ENCODE measurements at regions not wholly inside any gene's neighbourhood (a gene's known extent, or its start where the extent isn't known, plus 50 kb on each side); places are given as distances from the start of the nearest gene placed in this dataset.

DNA sequence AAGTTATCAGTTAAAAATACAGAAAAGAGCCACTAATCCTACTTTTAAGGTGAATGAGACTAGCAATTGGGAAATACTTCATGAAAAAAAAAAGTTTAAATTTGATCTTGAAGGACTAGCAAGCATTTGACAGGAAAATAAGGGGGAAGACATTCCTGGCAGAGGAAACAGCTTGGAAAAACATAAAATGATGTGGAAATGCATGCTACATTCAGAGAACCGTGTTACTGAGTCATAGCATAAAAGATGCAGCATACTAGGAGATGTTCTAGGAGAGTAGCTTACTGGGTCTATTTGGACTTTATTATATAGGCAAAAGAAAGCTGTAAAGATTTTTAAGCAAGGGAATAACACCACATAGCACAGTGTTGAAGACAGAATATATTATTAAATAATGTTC lies 108.6 kb upstream of the COL1A2 start:
- Histone ChIP-seq H3K4me2 (ENCODE audit: insufficient read depth, low read length) (no peak overlapping the region), H3K4me3 (no peak overlapping the region), H3K79me2 (ENCODE audit: control insufficient read depth, insufficient read depth, low read length) (no peaks in the 10 kb centered on the region), H2AFZ (ENCODE audit: low read depth, low read length) (no peak overlapping the region), H3K27me3 (ENCODE audit: control insufficient read depth in 2 of 2, insufficient read depth in 2 of 2, low read length in 2 of 2) (peaks cover 0 to 4% of the 10 kb centered on the region in 2 experiments; a peak in 1 of 5 replicates), H3K4me1 (replicated peaks in 1 of 2; ENCODE audit: control insufficient read depth in 2 of 2, insufficient read depth in 2 of 2, low read length in 2 of 2) (no peaks in the 10 kb centered on the region), H3K9me3 (replicated peaks; ENCODE audit: control insufficient read depth, insufficient read depth, low read depth, low read length) (no peaks in the 10 kb centered on the region), H3K36me3 (ENCODE audit: control insufficient read depth, insufficient read depth, low read length) (no peaks in the 10 kb centered on the region), H3K9me1 (ENCODE audit: control insufficient read depth, insufficient read depth, low read length) (no peaks in the 10 kb centered on the region), H3K27ac (ENCODE audit: extremely low read depth, low read depth, low read length) (no peak overlapping the region), H3K9ac (ENCODE audit: insufficient read depth in 1 of 2, low read depth in 2 of 2, low read length in 2 of 2) (no peak overlapping the region), H4K20me1 (replicated peaks; ENCODE audit: control insufficient read depth, insufficient read depth, low read length) (no peaks in the 10 kb centered on the region)
- in situ Hi-C loops (cut with MboI), result no loop called here
- no TSS peak for BruUV-seq (replicated peaks)
- intact Hi-C loops (cut with micrococcal nuclease), result loop anchor here (10.0 kb wide), 1 partner anchor 959 kb away; no protein-coding TSS in a partner anchor
- TF ChIP-seq, protein P1, sequence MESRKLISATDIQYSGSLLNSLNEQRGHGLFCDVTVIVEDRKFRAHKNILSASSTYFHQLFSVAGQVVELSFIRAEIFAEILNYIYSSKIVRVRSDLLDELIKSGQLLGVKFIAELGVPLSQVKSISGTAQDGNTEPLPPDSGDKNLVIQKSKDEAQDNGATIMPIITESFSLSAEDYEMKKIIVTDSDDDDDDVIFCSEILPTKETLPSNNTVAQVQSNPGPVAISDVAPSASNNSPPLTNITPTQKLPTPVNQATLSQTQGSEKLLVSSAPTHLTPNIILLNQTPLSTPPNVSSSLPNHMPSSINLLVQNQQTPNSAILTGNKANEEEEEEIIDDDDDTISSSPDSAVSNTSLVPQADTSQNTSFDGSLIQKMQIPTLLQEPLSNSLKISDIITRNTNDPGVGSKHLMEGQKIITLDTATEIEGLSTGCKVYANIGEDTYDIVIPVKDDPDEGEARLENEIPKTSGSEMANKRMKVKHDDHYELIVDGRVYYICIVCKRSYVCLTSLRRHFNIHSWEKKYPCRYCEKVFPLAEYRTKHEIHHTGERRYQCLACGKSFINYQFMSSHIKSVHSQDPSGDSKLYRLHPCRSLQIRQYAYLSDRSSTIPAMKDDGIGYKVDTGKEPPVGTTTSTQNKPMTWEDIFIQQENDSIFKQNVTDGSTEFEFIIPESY (CRISPR knock-in tag; IDR thresholded peaks at IDR 0.05), result no peak
- no peak for TF ChIP-seq HDAC2 (IDR thresholded peaks at IDR 0.05)
- no peak for TF ChIP-seq BMI1 (IDR thresholded peaks at IDR 0.05; ENCODE audit: low read length)
- ChIA-PET POLR2A (no interaction called here), CTCF (ENCODE audit: low intra/inter-chr PET ratio) (no interaction called here)
- ATAC-seq, result no peak
- WGBS (ENCODE audit: insufficient coverage, low coverage, missing lambda C conversion rate), result 5% methylated on average over 1 of the region's 1 CpG
- no peak for FAIRE-seq
- no peak for DNase-seq (ENCODE audit: extremely low read depth in 1 of 4, low spot score in 3 of 4)

DNA sequence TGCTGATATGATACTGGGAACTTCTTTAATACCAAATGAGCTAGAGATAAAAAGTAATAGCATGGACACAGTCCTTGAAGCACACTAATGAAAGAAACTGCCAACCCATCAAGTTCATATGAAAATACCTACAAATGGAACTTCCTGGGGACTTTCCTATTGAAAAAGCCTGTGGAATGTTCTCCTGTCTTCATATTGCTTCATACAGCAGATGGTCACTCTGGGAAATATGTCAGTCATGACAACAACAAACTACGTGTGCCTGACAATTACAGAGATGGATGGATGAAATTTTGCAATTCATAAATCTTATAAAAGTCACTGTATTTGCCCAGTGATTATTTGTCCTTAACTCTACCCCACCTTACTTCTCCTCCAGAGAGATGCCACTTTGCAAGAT lies 106.6 kb upstream of the COL1A2 start:
- Histone ChIP-seq H2AFZ (ENCODE audit: low read depth, low read length) (no peak overlapping the region), H3K9me3 (replicated peaks; ENCODE audit: control insufficient read depth, insufficient read depth, low read depth, low read length) (no peaks in the 10 kb centered on the region), H3K4me1 (replicated peaks in 1 of 2; ENCODE audit: control insufficient read depth in 2 of 2, insufficient read depth in 2 of 2, low read length in 2 of 2) (no peaks in the 10 kb centered on the region), H3K9me1 (ENCODE audit: control insufficient read depth, insufficient read depth, low read length) (no peaks in the 10 kb centered on the region), H3K9ac (ENCODE audit: insufficient read depth in 1 of 2, low read depth in 2 of 2, low read length in 2 of 2) (no peak overlapping the region), H3K36me3 (ENCODE audit: control insufficient read depth, insufficient read depth, low read length) (no peaks in the 10 kb centered on the region), H4K20me1 (replicated peaks; ENCODE audit: control insufficient read depth, insufficient read depth, low read length) (no peaks in the 10 kb centered on the region), H3K4me2 (ENCODE audit: insufficient read depth, low read length) (no peak overlapping the region), H3K27me3 (ENCODE audit: control insufficient read depth in 2 of 2, insufficient read depth in 2 of 2, low read length in 2 of 2) (no peaks in the 10 kb centered on the region), H3K79me2 (ENCODE audit: control insufficient read depth, insufficient read depth, low read length) (no peaks in the 10 kb centered on the region), H3K4me3 (no peak overlapping the region), H3K27ac (ENCODE audit: extremely low read depth, low read depth, low read length) (no peak overlapping the region)
- intact Hi-C loops (cut with micrococcal nuclease) (loop anchor here (10.0 kb wide), 1 partner anchor 957 kb away; no protein-coding TSS in a partner anchor), in situ Hi-C loops (cut with MboI) (no loop called here)
- DNase-seq (ENCODE audit: extremely low read depth in 1 of 4, low spot score in 3 of 4) (no peak), ATAC-seq (no peak), FAIRE-seq (no peak)
- POLR2A ChIA-PET, result interaction anchor here (0.8 kb wide), 1 partner anchor 31 kb away, joined by 3 read pairs; no protein-coding TSS in a partner anchor
- CTCF ChIA-PET (ENCODE audit: low intra/inter-chr PET ratio), result no interaction called here
- BruUV-seq (replicated peaks), result no TSS peak
- WGBS (ENCODE audit: insufficient coverage, low coverage, missing lambda C conversion rate), result 6% methylated on average over 1 of the region's 1 CpG
- TF ChIP-seq RBM25 (IDR thresholded peaks at IDR 0.05; ENCODE audit: low read depth, low read length, severe bottlenecking) (no peak), KAT7 (CRISPR knock-in tag; IDR thresholded peaks at IDR 0.05; ENCODE audit: borderline replicate concordance) (no peak), CEBPB (tag; IDR thresholded peaks at IDR 0.05) (no peak)
